ENCODE measurements at regions not wholly inside any gene's neighbourhood (a gene's known extent, or its start where the extent isn't known, plus 50 kb on each side); places are given as distances from the start of the nearest gene placed in this dataset.

DNA sequence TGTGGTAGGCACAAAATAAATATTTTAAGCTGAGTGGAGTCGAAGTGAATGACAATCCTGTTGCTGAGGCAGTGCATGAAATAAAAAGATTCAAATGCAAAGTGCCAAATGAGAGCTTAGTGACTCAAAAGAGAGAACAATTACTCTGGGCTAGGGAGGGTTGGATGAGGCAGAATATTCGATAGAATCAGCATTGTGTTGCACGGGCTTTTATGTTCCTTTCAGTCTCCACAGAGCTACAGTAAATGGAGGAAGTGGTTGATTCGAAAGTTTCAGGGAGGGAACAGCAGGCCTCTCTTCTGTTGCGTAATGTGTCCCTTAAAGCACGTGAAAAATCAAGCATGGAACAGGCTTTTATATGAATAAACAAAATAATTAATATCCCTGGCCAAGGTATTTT lies 599.3 kb upstream of the CELF2 start:
- TF ChIP-seq, protein P1, sequence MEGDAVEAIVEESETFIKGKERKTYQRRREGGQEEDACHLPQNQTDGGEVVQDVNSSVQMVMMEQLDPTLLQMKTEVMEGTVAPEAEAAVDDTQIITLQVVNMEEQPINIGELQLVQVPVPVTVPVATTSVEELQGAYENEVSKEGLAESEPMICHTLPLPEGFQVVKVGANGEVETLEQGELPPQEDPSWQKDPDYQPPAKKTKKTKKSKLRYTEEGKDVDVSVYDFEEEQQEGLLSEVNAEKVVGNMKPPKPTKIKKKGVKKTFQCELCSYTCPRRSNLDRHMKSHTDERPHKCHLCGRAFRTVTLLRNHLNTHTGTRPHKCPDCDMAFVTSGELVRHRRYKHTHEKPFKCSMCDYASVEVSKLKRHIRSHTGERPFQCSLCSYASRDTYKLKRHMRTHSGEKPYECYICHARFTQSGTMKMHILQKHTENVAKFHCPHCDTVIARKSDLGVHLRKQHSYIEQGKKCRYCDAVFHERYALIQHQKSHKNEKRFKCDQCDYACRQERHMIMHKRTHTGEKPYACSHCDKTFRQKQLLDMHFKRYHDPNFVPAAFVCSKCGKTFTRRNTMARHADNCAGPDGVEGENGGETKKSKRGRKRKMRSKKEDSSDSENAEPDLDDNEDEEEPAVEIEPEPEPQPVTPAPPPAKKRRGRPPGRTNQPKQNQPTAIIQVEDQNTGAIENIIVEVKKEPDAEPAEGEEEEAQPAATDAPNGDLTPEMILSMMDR (IDR thresholded peaks at IDR 0.05), result no peak
- TF ChIP-seq POLR2AphosphoS5 (IDR thresholded peaks at IDR 0.05; ENCODE audit: insufficient read depth in 1 of 2, low read depth in 1 of 2), result no peak
